K562 (cell line): ENCODE measurements at regions not wholly inside any gene's neighbourhood (a gene's known extent, or its start where the extent isn't known, plus 50 kb on each side); places are given as distances from the start of the nearest gene placed in this dataset.

ENCODE experiments used
- ATAC-seq: fragments of 200-7000 bp; cut with Tn5 transposase; 3 replicates; pipeline ENCODE4 v1.9.1; 2020; ENCODE audit warnings: moderate library complexity
- BruUV-seq: library from RNA; stranded (reverse); fragments of 400-500 nt; replicated peaks from 2 replicates; lab custom pipeline; 2021; lab: Mats Ljungman, UMichigan
- CTCF ChIA-PET: fragments of 300-600 bp; formaldehyde crosslinking; extraction: SDS; loops from one replicate; lab custom pipeline; 2021; ENCODE audit warnings: low intra/inter-chr PET ratio; lab: Yijun Ruan, JAX
- POLR2A ChIA-PET: fragments of 300-600, 350-650 bp; sonication (Branson Sonifier 250); formaldehyde crosslinking; extraction: SDS; loops from one replicate; lab custom pipeline; 2021; ENCODE audit warnings: antibody characterized with exemption, inconsistent platforms; lab: Yijun Ruan, JAX
- DNase-seq, 4 experiments: peaks; one replicate each; pipeline versions ENCODE4 v3.0.0 to v3.0.0-alpha.2; 2011 to 2018; ENCODE audit warnings: low spot score in 3 of 4, mixed read lengths in 3 of 4; ENCODE audit errors: extremely low read depth in 1 of 4
- FAIRE-seq: peaks from 2 replicates; lab custom pipeline; 2011; peaks lifted over from hg19 to GRCh38; lab: Jason Lieb, UNC
- H2AFZ ChIP-seq: 2 replicates; pipeline ENCODE4 v1.6.0; 2011; ENCODE audit warnings: low read depth, low read length, control low read depth, inconsistent platforms
- H3K27ac ChIP-seq: fragments of 200-600 bp; 3 replicates; pipeline ENCODE4 v1.8.0; 2011; ENCODE audit warnings: low read depth, mild to moderate bottlenecking, control low read depth, inconsistent platforms, low read length, moderate library complexity, mixed read lengths; ENCODE audit errors: extremely low read depth
- H3K27me3 ChIP-seq, 2 experiments: fragments of 300-600 bp in 1 of 2; 2 replicates in 1 of 2; 3 replicates in 1 of 2; pipeline versions ENCODE4 v1.6.0 to v1.8.0; 2011; ENCODE audit warnings: inconsistent platforms in 2 of 2, low read length in 2 of 2, mild to moderate bottlenecking in 1 of 2, mixed read lengths in 1 of 2, moderate library complexity in 1 of 2; ENCODE audit not compliant: control insufficient read depth in 2 of 2, insufficient read depth in 2 of 2
- H3K36me3 ChIP-seq: fragments of 300-600 bp; 3 replicates; pipeline ENCODE4 v1.8.0; 2011; ENCODE audit warnings: mild to moderate bottlenecking, low read length, inconsistent platforms; ENCODE audit not compliant: control insufficient read depth, insufficient read depth
- H3K4me1 ChIP-seq, 2 experiments: fragments of 200-600 bp in 1 of 2; replicated peaks in 1 of 2; 2 replicates in 1 of 2; 3 replicates in 1 of 2; pipeline versions ENCODE4 v1.5.1 to v1.8.0; 2011; ENCODE audit warnings: inconsistent platforms in 2 of 2, low read length in 2 of 2, mild to moderate bottlenecking in 1 of 2, mixed read lengths in 1 of 2, moderate library complexity in 1 of 2; ENCODE audit not compliant: control insufficient read depth in 2 of 2, insufficient read depth in 2 of 2
- H3K4me2 ChIP-seq: 2 replicates; pipeline ENCODE4 v1.6.1; 2011; ENCODE audit warnings: low read length, control low read depth, inconsistent platforms, mixed read lengths; ENCODE audit not compliant: insufficient read depth
- H3K4me3 ChIP-seq: fragments of 200-600 bp; sonication (generic), shearing (Covaris generic); 2 replicates; pipeline ENCODE4 v1.5.1; 2016; ENCODE audit warnings: control low read depth, inconsistent platforms
- H3K79me2 ChIP-seq: fragments of 200-600 bp; 3 replicates; pipeline ENCODE4 v1.8.0; 2011; ENCODE audit warnings: low read length, inconsistent platforms; ENCODE audit not compliant: control insufficient read depth, insufficient read depth
- H3K9ac ChIP-seq, 2 experiments: 2 replicates each; pipeline versions ENCODE4 v1.6.0 to v1.6.1; 2011; ENCODE audit warnings: low read depth in 2 of 2, low read length in 2 of 2, control low read depth in 1 of 2, inconsistent platforms in 1 of 2, mild to moderate bottlenecking in 1 of 2, mixed read lengths in 1 of 2; ENCODE audit not compliant: insufficient read depth in 1 of 2
- H3K9me1 ChIP-seq: one replicate; pipeline ENCODE4 v1.6.0; 2011; ENCODE audit warnings: inconsistent platforms, mild to moderate bottlenecking, low read length, moderate library complexity; ENCODE audit not compliant: control insufficient read depth, insufficient read depth
- H3K9me3 ChIP-seq: replicated peaks from 2 replicates; pipeline ENCODE4 v1.5.1; 2011; ENCODE audit warnings: low read depth, low read length, inconsistent platforms; ENCODE audit not compliant: control insufficient read depth, insufficient read depth
- H4K20me1 ChIP-seq: replicated peaks from 2 replicates; pipeline ENCODE4 v1.6.1; 2011; ENCODE audit warnings: low read length, inconsistent platforms, mixed read lengths; ENCODE audit not compliant: control insufficient read depth, insufficient read depth
- HDAC2 ChIP-seq: fragments of 450-650 bp; IDR thresholded peaks from 2 replicates; pipeline ENCODE4 v1.6.1; 2016; ENCODE audit warnings: mild to moderate bottlenecking
- HDAC3 ChIP-seq: fragments of 450-650 bp; IDR thresholded peaks from 2 replicates; pipeline ENCODE4 v1.6.1; 2018; ENCODE audit warnings: borderline replicate concordance, mild to moderate bottlenecking, moderate library complexity; ENCODE audit not compliant: partially characterized antibody
- IRF2 ChIP-seq: sonication (generic); formaldehyde crosslinking; IDR thresholded peaks from 2 replicates; pipeline ENCODE4 v1.8.1; 2022; ENCODE audit warnings: mild to moderate bottlenecking, missing genetic modification reagents
- KLF10 ChIP-seq: fragments of 250-450 bp; sonication (Bioruptor Pico); IDR thresholded peaks from 2 replicates; pipeline ENCODE4 v1.6.1; 2021; ENCODE audit warnings: matching md5 sums
- LCOR ChIP-seq: sonication (generic); formaldehyde crosslinking; IDR thresholded peaks from 2 replicates; pipeline ENCODE4 v1.8.0; 2022; ENCODE audit warnings: mild to moderate bottlenecking, missing genetic modification reagents
- MAFK ChIP-seq: IDR thresholded peaks from 2 replicates; pipeline ENCODE4 v1.6.1; 2011; ENCODE audit warnings: low read length, improper control_type of control experiment
- MBD1 ChIP-seq: fragments of 250-450 bp; sonication (Bioruptor Pico); IDR thresholded peaks from 2 replicates; pipeline ENCODE4 v1.8.0; 2022; ENCODE audit warnings: inconsistent platforms
- NONO ChIP-seq, 2 experiments: fragments of 200-400 bp in 1 of 2; fragments of 450-650 bp in 1 of 2; formaldehyde crosslinking in 1 of 2; IDR thresholded peaks; 2 replicates each; pipeline ENCODE4 v1.6.1; 2017; ENCODE audit warnings: low read depth in 2 of 2, mild to moderate bottlenecking in 2 of 2, moderate library complexity in 2 of 2, low read length in 1 of 2
- RBM39 ChIP-seq: fragments of 200-400 bp; formaldehyde crosslinking; optimal IDR thresholded peaks from 2 replicates; pipeline ENCODE3; 2018; ENCODE audit warnings: low read depth, low read length
- SAFB ChIP-seq: fragments of 200-400 bp; formaldehyde crosslinking; IDR thresholded peaks from 2 replicates; pipeline ENCODE4 v1.6.1; 2017; ENCODE audit warnings: low read depth, low read length, borderline replicate concordance
- SRSF3 ChIP-seq: fragments of 200-400 bp; formaldehyde crosslinking; IDR thresholded peaks from 2 replicates; pipeline ENCODE4 v1.6.1; 2016; ENCODE audit warnings: mild to moderate bottlenecking, low read length, moderate library complexity; ENCODE audit not compliant: insufficient read depth
- ZNF282 ChIP-seq: sonication (generic); formaldehyde crosslinking; IDR thresholded peaks from 2 replicates; pipeline ENCODE4 v1.8.1; 2023; ENCODE audit warnings: missing genetic modification reagents
- ZNF384 ChIP-seq: IDR thresholded peaks from 2 replicates; pipeline ENCODE4 v1.6.1; 2012; ENCODE audit warnings: low read depth, low read length, improper control_type of control experiment
- ZNF76 ChIP-seq: fragments of 250-450 bp; sonication (Bioruptor Pico); IDR thresholded peaks from 2 replicates; pipeline ENCODE4 v1.4.0; 2020; ENCODE audit warnings: mild to moderate bottlenecking, moderate library complexity, borderline replicate concordance
- WGBS: fragments of 100-300 bp; shearing (Covaris generic); methylation state at CpG from one replicate; pipeline ENCODE4 v1.1.6; 2016; ENCODE audit warnings: low coverage, mixed read lengths; ENCODE audit not compliant: insufficient coverage; ENCODE audit errors: missing lambda C conversion rate; 5-methylcytosine and 5-hydroxymethylcytosine counted together
- in situ Hi-C: fragments of 300-500 bp; cut with MboI; formaldehyde crosslinking; loops from 4 replicates; pipeline ENCODE4 v1.15.0; 2018; ENCODE audit warnings: inconsistent platforms, mixed read lengths
- intact Hi-C: fragments of 100-400 bp; cut with micrococcal nuclease; formaldehyde crosslinking; loops from 2 replicates; pipeline ENCODE4 v1.14.2; 2022
- TF ChIP-seq, protein P1 (sequence below): sonication (generic); formaldehyde crosslinking; IDR thresholded peaks from 2 replicates; pipeline ENCODE4 v1.5.0; 2020; ENCODE audit warnings: missing genetic modification reagents

DNA sequence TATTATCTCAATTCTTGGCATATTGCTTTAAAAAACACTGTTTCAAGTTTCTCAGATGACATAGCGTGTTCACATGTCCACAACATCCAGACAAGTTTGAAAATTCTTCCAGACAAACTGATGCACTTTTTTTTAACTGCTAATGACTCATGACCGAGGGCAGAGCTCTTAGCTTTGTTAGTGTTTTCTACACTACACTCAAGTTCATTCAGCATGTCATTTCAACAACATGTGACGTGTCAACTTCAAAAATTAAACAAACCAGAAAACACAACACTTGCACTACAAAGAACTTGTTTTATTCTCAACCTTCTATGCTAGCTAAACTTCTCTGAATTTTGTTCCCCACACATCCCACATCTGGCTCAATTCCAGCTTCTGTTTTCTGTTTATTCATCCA lies 1186.3 kb upstream of the FLRT2 start:
- H3K27me3 ChIP-seq: no peaks in the 10 kb centered on the region
- no peak overlapping the region for H3K4me3 ChIP-seq
- ATAC-seq (no peak), FAIRE-seq (no peak), DNase-seq (no peak)
- no peak overlapping the region for H3K27ac ChIP-seq
- BruUV-seq: no TSS peak
- H2AFZ ChIP-seq: no peak overlapping the region
- no peaks in the 10 kb centered on the region for H3K9me3 ChIP-seq
- in situ Hi-C loops (no loop called here), intact Hi-C loops (no loop called here)
- no peak overlapping the region for H3K9ac ChIP-seq
- ChIA-PET POLR2A (no interaction called here), CTCF (no interaction called here)
- 3% methylated on average over 3 of the region's 3 CpGs for WGBS
- H3K9me1 ChIP-seq: no peaks in the 10 kb centered on the region
- TF ChIP-seq ZNF384 (no peak), MAFK (no peak), SAFB (no peak), IRF2 (CRISPR knock-in tag) (no peak), MBD1 (CRISPR knock-in tag) (no peak), RBM39 (no peak), HDAC2 (no peak), NONO (IDR thresholded peaks at IDR 0.05; ENCODE audit: low read depth in 2 of 2, low read length in 1 of 2) (no peak), HDAC3 (no peak), SRSF3 (no peak), LCOR (CRISPR knock-in tag) (no peak), ZNF282 (CRISPR knock-in tag) (no peak), ZNF76 (CRISPR knock-in tag) (no peak), KLF10 (CRISPR knock-in tag) (no peak)
- TF ChIP-seq, protein P1, sequence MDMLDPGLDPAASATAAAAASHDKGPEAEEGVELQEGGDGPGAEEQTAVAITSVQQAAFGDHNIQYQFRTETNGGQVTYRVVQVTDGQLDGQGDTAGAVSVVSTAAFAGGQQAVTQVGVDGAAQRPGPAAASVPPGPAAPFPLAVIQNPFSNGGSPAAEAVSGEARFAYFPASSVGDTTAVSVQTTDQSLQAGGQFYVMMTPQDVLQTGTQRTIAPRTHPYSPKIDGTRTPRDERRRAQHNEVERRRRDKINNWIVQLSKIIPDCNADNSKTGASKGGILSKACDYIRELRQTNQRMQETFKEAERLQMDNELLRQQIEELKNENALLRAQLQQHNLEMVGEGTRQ (CRISPR knock-in tag): no peak
- H3K4me2 ChIP-seq: no peak overlapping the region
- H3K79me2 ChIP-seq: no peaks in the 10 kb centered on the region
- no peaks in the 10 kb centered on the region for H4K20me1 ChIP-seq
- H3K36me3 ChIP-seq: no peaks in the 10 kb centered on the region
- no peaks in the 10 kb centered on the region for H3K4me1 ChIP-seq
